Kidney (tissue), 13 donors: ENCODE measurements at regions not wholly inside any gene's neighbourhood (a gene's known extent, or its start where the extent isn't known, plus 50 kb on each side); places are given as distances from the start of the nearest gene placed in this dataset.

Experiments used
- DNase-seq, 5 donors: peaks; one replicate each; pipeline ENCODE4 v3.0.0-alpha.2; 2013 to 2020
- FAIRE-seq: peaks from 2 replicates; lab custom pipeline; 2012; peaks lifted over from hg19 to GRCh38; lab: Jason Lieb, UNC
- H3K27ac ChIP-seq, 2 donors: one replicate each; pipeline ENCODE4 v1.7.0; 2013; ENCODE audit warnings: low read depth in 2 of 2, low read length in 2 of 2, inconsistent platforms in 1 of 2
- H3K27me3 ChIP-seq: one replicate; pipeline ENCODE4 v1.7.1; 2013; ENCODE audit warnings: low read length, inconsistent platforms; ENCODE audit not compliant: control insufficient read depth, insufficient read depth
- H3K36me3 ChIP-seq, 3 donors: one replicate each; pipeline versions ENCODE4 v1.7.0 to v1.7.1; 2013; ENCODE audit warnings: low read length in 3 of 3, control low read depth in 1 of 3, inconsistent platforms in 1 of 3; ENCODE audit not compliant: insufficient read depth in 3 of 3, control insufficient read depth in 2 of 3
- H3K4me1 ChIP-seq, 3 donors: one replicate each; pipeline versions ENCODE4 v1.7.0 to v1.7.1; 2013; ENCODE audit warnings: low read length in 3 of 3, inconsistent platforms in 1 of 3, low read depth in 1 of 3; ENCODE audit not compliant: control insufficient read depth in 2 of 3, insufficient read depth in 2 of 3
- H3K4me3 ChIP-seq, 3 donors: one replicate each; pipeline versions ENCODE4 v1.7.0 to v1.8.1; 2013; ENCODE audit warnings: low read length in 3 of 3, control low read depth in 1 of 3, inconsistent platforms in 1 of 3
- H3K9ac ChIP-seq, 3 donors: one replicate each; pipeline versions ENCODE4 v1.7.0 to v1.7.1; 2013; ENCODE audit warnings: low read length in 3 of 3, control low read depth in 1 of 3, inconsistent platforms in 1 of 3
- H3K9me3 ChIP-seq, 3 donors: one replicate each; pipeline versions ENCODE4 v1.7.0 to v1.7.1; 2013; ENCODE audit warnings: low read length in 3 of 3, control low read depth in 1 of 3, inconsistent platforms in 1 of 3; ENCODE audit not compliant: control insufficient read depth in 2 of 3, insufficient read depth in 1 of 3
- intact Hi-C: fragments of 100-400 bp; cut with DNase I; formaldehyde crosslinking; loops from one replicate; pipeline ENCODE4 v1.11.1; 2022
- TF ChIP-seq, protein P1 (sequence below): IDR thresholded peaks from 3 replicates; pipeline ENCODE4 v1.5.1; 2012; ENCODE audit warnings: mild to moderate bottlenecking, moderate library complexity, borderline replicate concordance; ENCODE audit not compliant: insufficient read depth; ENCODE audit errors: extremely low read depth
- donor health status: control.
- donor health status: control.
- donor health status: control.
- donor health status: control.
- donor health status: control.
- donor health status: DM: yes; HTN: yes; CAD: no.
- donor health status: Normal renal cell carcinoma (clear cell type).

DNA sequence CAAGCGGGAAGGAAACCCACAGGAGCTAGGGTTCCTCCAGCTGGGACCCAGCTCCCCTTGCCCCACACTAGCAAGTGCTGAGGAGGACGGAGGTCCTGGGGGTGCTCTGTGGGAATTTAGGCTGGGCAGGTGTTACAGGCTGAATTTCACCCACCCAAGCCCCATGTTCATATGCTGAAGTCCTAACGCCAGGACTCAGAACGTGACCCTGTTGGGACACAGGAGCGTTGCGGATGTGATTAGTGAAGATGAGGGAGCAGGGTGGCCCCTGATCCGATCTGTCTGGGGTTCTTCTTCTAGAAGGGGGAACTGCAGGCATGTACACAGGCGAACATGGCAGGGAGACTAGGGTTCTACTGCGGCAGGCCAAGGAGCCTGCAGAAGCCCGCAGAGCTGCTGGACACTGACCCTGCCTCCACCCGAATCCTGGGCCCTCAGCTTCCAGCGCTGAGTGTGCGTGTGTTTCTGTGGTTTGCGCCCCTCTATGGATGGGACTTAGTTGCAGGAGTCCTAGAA lies 103.4 kb upstream of the FGF3 start:
- TF ChIP-seq, protein P1, sequence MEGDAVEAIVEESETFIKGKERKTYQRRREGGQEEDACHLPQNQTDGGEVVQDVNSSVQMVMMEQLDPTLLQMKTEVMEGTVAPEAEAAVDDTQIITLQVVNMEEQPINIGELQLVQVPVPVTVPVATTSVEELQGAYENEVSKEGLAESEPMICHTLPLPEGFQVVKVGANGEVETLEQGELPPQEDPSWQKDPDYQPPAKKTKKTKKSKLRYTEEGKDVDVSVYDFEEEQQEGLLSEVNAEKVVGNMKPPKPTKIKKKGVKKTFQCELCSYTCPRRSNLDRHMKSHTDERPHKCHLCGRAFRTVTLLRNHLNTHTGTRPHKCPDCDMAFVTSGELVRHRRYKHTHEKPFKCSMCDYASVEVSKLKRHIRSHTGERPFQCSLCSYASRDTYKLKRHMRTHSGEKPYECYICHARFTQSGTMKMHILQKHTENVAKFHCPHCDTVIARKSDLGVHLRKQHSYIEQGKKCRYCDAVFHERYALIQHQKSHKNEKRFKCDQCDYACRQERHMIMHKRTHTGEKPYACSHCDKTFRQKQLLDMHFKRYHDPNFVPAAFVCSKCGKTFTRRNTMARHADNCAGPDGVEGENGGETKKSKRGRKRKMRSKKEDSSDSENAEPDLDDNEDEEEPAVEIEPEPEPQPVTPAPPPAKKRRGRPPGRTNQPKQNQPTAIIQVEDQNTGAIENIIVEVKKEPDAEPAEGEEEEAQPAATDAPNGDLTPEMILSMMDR: no peak
- Histone ChIP-seq H3K27ac (no peak overlapping the region), H3K4me3 (no peak overlapping the region), H3K9me3 (no peaks in the 10 kb centered on the region), H3K27me3 (no peaks in the 10 kb centered on the region), H3K36me3 (no peaks in the 10 kb centered on the region), H3K9ac (no peak overlapping the region), H3K4me1 (peaks cover 0 to 14% (median 0%) of the 10 kb centered on the region in 3 donors)
- no peak for FAIRE-seq
- peak in 1 of 5 donors; percentile 29 for DNase-seq
- intact Hi-C loops: loop anchor here (10.0 kb wide), 1 partner anchor 262 kb away; no protein-coding TSS in a partner anchor

DNA sequence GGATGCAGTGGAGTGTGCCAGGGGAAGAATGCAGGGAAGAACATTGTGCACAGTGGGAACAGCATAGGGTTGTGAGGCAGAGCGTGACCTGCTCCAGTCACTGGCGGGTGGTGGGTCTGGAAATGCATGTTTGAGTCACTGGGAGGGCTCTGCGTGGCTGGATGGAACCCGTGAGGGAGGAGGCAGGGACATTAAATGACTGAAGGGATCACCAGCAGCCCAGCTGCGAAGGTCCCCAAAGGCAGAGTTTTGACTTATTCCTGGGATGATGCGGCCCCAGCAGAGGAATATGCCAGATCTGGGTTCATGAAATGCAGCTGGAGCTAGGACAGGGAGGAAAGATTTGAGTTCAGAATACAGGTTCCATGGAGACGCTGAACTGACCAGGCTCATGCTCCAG lies 104.0 kb upstream of the FGF3 start:
- Histone ChIP-seq H3K36me3 (no peaks in the 10 kb centered on the region), H3K4me3 (no peak overlapping the region), H3K27me3 (no peaks in the 10 kb centered on the region), H3K4me1 (peaks cover 0 to 12% (median 0%) of the 10 kb centered on the region in 3 donors), H3K9ac (no peak overlapping the region), H3K9me3 (no peaks in the 10 kb centered on the region), H3K27ac (no peak overlapping the region)
- peak in 2 of 5 donors; percentile 7 to 13 for DNase-seq
- TF ChIP-seq, protein P1: no peak
- FAIRE-seq: no peak
- intact Hi-C loops: loop anchor here (10.0 kb wide), 1 partner anchor 262 kb away; no protein-coding TSS in a partner anchor

DNA sequence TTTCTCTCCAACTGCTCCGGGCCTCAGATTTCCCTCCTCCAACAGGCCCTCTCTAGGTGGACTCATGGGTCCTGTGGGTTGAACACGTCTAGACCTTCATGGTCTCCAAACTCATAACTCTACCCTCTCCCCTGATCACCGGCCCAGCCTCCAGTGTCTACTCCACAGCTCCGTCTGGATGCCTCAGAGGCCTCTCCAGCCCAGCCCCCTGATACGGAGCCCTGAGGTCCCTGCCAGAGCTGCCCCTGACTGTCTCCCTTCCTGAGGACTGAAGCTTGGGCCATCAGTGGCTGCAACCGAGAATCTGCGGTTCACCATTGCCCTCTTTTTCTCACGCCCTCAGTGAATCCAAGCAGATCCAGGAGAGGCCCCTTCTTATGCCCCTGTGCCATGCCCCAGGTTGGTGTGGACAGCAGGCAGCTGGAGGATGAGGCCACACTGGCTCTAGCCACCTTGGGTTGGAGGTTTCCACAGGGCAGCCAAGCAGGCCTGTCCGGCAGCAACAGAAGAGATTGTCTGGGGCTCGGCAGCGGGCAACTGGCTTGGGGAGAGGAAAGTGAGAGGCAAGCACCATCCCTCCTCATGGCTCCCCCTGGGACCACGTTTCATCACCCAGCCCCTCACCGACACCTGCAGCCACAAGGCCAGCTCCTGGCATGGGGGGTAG lies 104.6 kb upstream of the FGF3 start:
- no peak overlapping the region for H3K4me3 ChIP-seq
- no peak overlapping the region for H3K9ac ChIP-seq
- peaks cover 0 to 6% (median 0%) of the 10 kb centered on the region in 3 donors for H3K4me1 ChIP-seq
- TF ChIP-seq, protein P1: no peak
- intact Hi-C loops: loop anchor here (10.0 kb wide), 1 partner anchor 261 kb away; no protein-coding TSS in a partner anchor
- no peaks in the 10 kb centered on the region for H3K27me3 ChIP-seq
- no peaks in the 10 kb centered on the region for H3K36me3 ChIP-seq
- FAIRE-seq (no peak), DNase-seq (peak in 2 of 5 donors; percentile 25 to 56)
- H3K27ac ChIP-seq: no peak overlapping the region
- H3K9me3 ChIP-seq: no peaks in the 10 kb centered on the region
